ENCODE measurements at regions not wholly inside any gene's neighbourhood (a gene's known extent, or its start where the extent isn't known, plus 50 kb on each side); places are given as distances from the start of the nearest gene placed in this dataset.

- TF ChIP-seq FOXK1 (CRISPR knock-in tag; IDR thresholded peaks at IDR 0.05; ENCODE audit: borderline replicate concordance, low read depth), result no peak
- no peak for TF ChIP-seq CREB1 (IDR thresholded peaks at IDR 0.05)
- TF ChIP-seq CREB1 (CRISPR knock-in tag; IDR thresholded peaks at IDR 0.05), result no peak
- TF ChIP-seq, protein P1, sequence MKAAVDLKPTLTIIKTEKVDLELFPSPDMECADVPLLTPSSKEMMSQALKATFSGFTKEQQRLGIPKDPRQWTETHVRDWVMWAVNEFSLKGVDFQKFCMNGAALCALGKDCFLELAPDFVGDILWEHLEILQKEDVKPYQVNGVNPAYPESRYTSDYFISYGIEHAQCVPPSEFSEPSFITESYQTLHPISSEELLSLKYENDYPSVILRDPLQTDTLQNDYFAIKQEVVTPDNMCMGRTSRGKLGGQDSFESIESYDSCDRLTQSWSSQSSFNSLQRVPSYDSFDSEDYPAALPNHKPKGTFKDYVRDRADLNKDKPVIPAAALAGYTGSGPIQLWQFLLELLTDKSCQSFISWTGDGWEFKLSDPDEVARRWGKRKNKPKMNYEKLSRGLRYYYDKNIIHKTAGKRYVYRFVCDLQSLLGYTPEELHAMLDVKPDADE (CRISPR knock-in tag; IDR thresholded peaks at IDR 0.05), result no peak
- no peak for TF ChIP-seq EZH2 (conservative IDR thresholded peaks at IDR 0.05; ENCODE audit: low read depth, low read length)
- no peak for TF ChIP-seq ZFX (CRISPR knock-in tag; IDR thresholded peaks at IDR 0.05; ENCODE audit: low read depth)
- no peak for TF ChIP-seq ZNF556 (CRISPR knock-in tag; IDR thresholded peaks at IDR 0.05; ENCODE audit: borderline replicate concordance)
- TF ChIP-seq, protein P2, sequence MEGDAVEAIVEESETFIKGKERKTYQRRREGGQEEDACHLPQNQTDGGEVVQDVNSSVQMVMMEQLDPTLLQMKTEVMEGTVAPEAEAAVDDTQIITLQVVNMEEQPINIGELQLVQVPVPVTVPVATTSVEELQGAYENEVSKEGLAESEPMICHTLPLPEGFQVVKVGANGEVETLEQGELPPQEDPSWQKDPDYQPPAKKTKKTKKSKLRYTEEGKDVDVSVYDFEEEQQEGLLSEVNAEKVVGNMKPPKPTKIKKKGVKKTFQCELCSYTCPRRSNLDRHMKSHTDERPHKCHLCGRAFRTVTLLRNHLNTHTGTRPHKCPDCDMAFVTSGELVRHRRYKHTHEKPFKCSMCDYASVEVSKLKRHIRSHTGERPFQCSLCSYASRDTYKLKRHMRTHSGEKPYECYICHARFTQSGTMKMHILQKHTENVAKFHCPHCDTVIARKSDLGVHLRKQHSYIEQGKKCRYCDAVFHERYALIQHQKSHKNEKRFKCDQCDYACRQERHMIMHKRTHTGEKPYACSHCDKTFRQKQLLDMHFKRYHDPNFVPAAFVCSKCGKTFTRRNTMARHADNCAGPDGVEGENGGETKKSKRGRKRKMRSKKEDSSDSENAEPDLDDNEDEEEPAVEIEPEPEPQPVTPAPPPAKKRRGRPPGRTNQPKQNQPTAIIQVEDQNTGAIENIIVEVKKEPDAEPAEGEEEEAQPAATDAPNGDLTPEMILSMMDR (CRISPR knock-in tag; IDR thresholded peaks at IDR 0.05), result no peak
- no peak for TF ChIP-seq ZNF207 (IDR thresholded peaks at IDR 0.05; ENCODE audit: borderline replicate concordance)
- TF ChIP-seq RAD51 (IDR thresholded peaks at IDR 0.05; ENCODE audit: borderline replicate concordance), result no peak
- no peak for TF ChIP-seq PREB (CRISPR knock-in tag; IDR thresholded peaks at IDR 0.05)
Observed at GRCh38 chr16:85350973-85351372, 238.7 kb upstream of the CIBAR2 start.
